Right atrium auricular region (tissue), 2 donors: ENCODE measurements at regions not wholly inside any gene's neighbourhood (a gene's known extent, or its start where the extent isn't known, plus 50 kb on each side); places are given as distances from the start of the nearest gene placed in this dataset.

Experiments
- DNase-seq: peaks from one replicate; pipeline ENCODE4 v3.0.0-alpha.2; 2019; ENCODE audit warnings: low spot score
- H3K27ac ChIP-seq, 2 donors: fragments of 200-600 bp; sonication (generic); 1 replicate in 1 of 2; 2 replicates in 1 of 2; pipeline ENCODE4 v1.5.1; 2016 to 2019
- H3K27me3 ChIP-seq, 2 donors: fragments of 200-600 bp; sonication (generic); one replicate each; pipeline versions ENCODE4 v1.5.1 to v1.6.0; 2017 to 2019
- H3K36me3 ChIP-seq: fragments of 200-600 bp; sonication (generic); one replicate; pipeline ENCODE4 v1.5.1; 2016
- H3K4me1 ChIP-seq, 2 donors: fragments of 200-600 bp; sonication (generic); one replicate each; pipeline versions ENCODE4 v1.5.1 to v1.6.0; 2017 to 2019
- H3K4me3 ChIP-seq, 2 donors: fragments of 200-600 bp; sonication (generic); 1 replicate in 1 of 2; 2 replicates in 1 of 2; pipeline ENCODE4 v1.5.1; 2017 to 2019; ENCODE audit warnings: mild to moderate bottlenecking in 1 of 2, moderate library complexity in 1 of 2
- H3K9me3 ChIP-seq, 2 donors: fragments of 200-600 bp; sonication (generic); one replicate each; pipeline ENCODE4 v1.5.1; 2019
- CTCF ChIP-seq, 2 donors: fragments of 200-600 bp; sonication (generic); IDR thresholded peaks; one replicate each; pipeline ENCODE4 v1.5.1; 2019; ENCODE audit warnings: antibody characterized with exemption in 2 of 2

- Histone ChIP-seq H3K4me3 (no peak overlapping the region), H3K36me3 (no peaks in the 10 kb centered on the region), H3K27me3 (no peaks in the 10 kb centered on the region), H3K27ac (no peak overlapping the region), H3K4me1 (peaks cover 0 to 21% of the 10 kb centered on the region in 2 donors), H3K9me3 (no peaks in the 10 kb centered on the region)
- no peak for TF ChIP-seq CTCF (IDR thresholded peaks at IDR 0.05)
- DNase-seq, result no peak
These were observed 225.3 kb downstream of the GLRX3 start for GRCh38 chr10:130361351-130362105.

- H3K9me3 ChIP-seq, result no peaks in the 10 kb centered on the region
- TF ChIP-seq CTCF (IDR thresholded peaks at IDR 0.05), result no peak
- H3K27me3 ChIP-seq, result no peaks in the 10 kb centered on the region
- no peak for DNase-seq
- peaks cover 0 to 21% of the 10 kb centered on the region in 2 donors for H3K4me1 ChIP-seq
- H3K36me3 ChIP-seq, result no peaks in the 10 kb centered on the region
- no peak overlapping the region for H3K4me3 ChIP-seq
- no peak overlapping the region for H3K27ac ChIP-seq
These were observed 226.1 kb downstream of the GLRX3 start for GRCh38 chr10:130362308-130362761.

DNA sequence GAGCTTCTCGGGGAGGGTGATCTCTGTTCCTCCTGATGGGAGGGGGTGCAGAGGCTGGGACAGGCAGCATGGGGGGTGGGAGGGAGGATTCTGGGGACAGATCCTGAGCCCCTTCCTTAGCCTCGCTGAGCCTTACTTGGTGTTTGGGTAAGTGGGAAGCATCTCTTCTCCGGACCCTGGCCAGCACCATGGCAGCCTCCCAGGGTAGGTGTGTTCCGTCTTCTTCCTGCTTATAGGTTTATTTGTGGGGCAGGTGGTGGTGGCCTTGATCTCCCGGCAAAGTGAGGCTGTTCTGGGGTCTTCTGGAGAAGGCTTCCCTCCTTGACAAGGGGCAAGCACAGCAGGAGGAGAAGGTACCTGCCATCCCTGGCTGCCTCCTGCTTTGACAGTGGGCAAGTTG, 226.9 kb downstream of the GLRX3 start:
- H3K27ac ChIP-seq, result no peak overlapping the region
- H3K9me3 ChIP-seq, result no peaks in the 10 kb centered on the region
- no peak for DNase-seq
- H3K36me3 ChIP-seq, result no peaks in the 10 kb centered on the region
- no peak for TF ChIP-seq CTCF (IDR thresholded peaks at IDR 0.05)
- H3K4me3 ChIP-seq, result no peak overlapping the region
- no peaks in the 10 kb centered on the region for H3K27me3 ChIP-seq
- H3K4me1 ChIP-seq, result peaks cover 0 to 21% of the 10 kb centered on the region in 2 donors

DNA sequence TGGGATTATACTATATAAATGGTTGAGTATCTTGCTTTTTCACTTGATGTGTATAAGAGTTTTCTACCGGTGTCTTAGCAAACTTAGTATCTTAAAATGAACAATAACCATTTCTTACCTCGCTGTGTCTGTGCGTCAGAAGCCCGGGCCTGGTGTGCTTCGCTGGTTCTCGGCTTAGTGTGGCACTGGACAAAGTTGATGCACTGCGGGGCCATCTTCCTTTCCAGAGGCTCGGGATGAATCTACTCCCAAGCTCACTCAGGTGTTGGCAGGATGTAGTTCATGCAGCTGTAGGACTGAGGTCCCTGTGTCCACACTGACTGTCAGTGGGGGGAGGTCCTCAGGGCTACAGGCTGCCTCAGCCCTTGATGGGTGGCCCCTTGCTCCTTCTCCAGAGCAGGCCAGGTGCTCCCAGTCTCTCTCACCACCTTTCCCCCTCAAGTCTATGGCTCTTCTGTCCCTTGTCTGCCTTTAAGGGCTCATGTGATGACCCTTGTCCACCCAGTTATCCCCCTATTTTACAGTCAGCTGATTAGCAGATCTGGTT, 227.8 kb downstream of the GLRX3 start:
- Histone ChIP-seq H3K4me1 (peaks cover 0 to 21% of the 10 kb centered on the region in 2 donors), H3K36me3 (no peaks in the 10 kb centered on the region), H3K4me3 (no peak overlapping the region), H3K9me3 (no peaks in the 10 kb centered on the region), H3K27ac (no peak overlapping the region), H3K27me3 (no peaks in the 10 kb centered on the region)
- no peak for TF ChIP-seq CTCF (IDR thresholded peaks at IDR 0.05)
- no peak for DNase-seq

DNA sequence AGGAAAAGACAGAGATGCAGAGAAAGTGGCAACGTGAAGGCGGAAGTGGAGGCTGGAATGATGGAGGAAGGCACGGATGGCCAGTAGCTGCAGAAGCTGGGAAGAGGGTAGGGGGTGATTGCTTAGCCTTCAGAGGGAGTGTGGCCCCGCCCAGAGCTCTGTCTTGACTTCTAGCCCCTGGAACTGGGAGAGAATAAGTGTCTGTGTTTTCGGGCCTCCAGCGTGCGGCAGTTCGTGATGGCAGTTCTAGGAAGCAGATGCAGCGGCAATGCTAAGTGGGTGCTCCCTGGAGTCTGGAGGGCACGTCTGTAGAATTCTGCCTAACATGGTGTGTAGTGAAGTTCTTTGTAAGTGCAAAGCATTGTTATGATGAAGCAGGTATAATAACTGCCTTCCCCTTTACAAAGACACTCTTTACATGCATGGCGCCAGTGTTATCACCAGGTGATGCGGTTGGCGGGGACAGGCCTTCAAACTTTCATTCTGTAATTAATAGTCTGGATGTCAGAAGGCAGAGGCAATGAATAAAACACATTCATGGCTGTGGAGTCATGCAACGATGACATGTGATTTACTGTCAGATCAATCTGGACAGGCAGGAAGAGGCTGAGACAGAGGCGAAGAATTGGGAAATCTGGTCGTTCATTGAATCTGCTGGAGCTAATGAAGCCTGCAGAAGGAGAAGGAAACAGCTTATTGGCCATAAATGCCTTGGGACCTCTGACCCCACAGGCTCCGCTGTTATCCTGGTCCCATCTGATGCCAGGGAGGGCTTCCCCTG, 228.6 kb downstream of the GLRX3 start:
- TF ChIP-seq CTCF (IDR thresholded peaks at IDR 0.05), result no peak
- Histone ChIP-seq H3K27ac (no peak overlapping the region), H3K9me3 (no peaks in the 10 kb centered on the region), H3K4me3 (no peak overlapping the region), H3K27me3 (no peaks in the 10 kb centered on the region), H3K36me3 (no peaks in the 10 kb centered on the region), H3K4me1 (peaks cover 0 to 21% of the 10 kb centered on the region in 2 donors)
- DNase-seq, result no peak
